ENCODE measurements at regions not wholly inside any gene's neighbourhood (a gene's known extent, or its start where the extent isn't known, plus 50 kb on each side); places are given as distances from the start of the nearest gene placed in this dataset.

DNA sequence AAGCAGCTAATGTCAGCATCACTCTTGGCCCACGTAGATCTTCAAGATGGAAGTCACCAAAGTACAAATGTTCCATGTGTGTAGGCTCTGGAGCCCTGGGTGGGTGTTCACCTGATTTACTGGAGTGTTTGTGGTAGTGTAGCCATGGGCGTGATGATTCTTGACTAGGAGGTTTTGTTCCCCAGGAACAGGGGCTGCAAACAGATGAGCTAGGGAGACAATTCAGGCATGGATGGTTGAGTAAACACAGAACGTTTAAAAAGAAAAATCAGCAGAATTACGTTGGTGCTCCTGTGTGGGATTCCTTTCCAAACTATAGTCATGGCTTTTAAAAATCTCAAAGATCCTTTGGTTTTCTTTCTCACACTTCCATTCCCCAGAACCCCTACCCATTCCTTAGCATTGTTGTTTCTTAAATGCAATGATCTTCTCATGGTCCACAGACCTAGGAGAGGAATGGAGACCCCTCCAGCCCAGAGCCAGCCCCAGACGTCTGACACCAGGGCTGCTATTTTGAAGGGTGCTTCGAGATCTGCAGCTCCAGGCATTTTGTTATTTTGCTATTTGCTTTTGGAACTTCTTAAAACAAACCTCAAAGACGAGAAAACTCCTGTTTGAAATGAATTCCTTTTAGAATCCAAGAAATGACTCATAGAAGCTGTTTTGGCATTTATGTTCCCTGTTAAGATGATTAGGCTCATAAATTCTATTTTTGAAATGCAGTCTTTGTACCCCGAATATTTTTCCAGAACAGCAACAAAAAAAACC is 115.1 kb downstream of the ETS2 start:
- H3K4me1 ChIP-seq: peaks cover 4 to 11% of the 10 kb centered on the region in 2 donors
- DNase-seq: peak; percentile 39 to 48
- no peaks in the 10 kb centered on the region for H3K9me3 ChIP-seq
- H3K27ac ChIP-seq: peak overlapping the region; percentile 81 to 89
- no peaks in the 10 kb centered on the region for H3K27me3 ChIP-seq
- no peaks in the 10 kb centered on the region for H3K36me3 ChIP-seq
- no peak for TF ChIP-seq CTCF (IDR thresholded peaks at IDR 0.05)
- TF ChIP-seq POLR2A (IDR thresholded peaks at IDR 0.05): no peak
- H3K4me3 ChIP-seq: no peak overlapping the region
- intact Hi-C loops (cut with DNase I; ENCODE audit: low total_unique reads): no loop called here

GRCh38 chr21:38918607-38919346 is 113.0 kb downstream of the ETS2 start:
- Histone ChIP-seq H3K4me1 (peaks cover 0 to 4% of the 10 kb centered on the region in 2 donors), H3K27ac (peak overlapping the region; percentile 2 to 81), H3K9me3 (no peaks in the 10 kb centered on the region), H3K27me3 (no peaks in the 10 kb centered on the region), H3K4me3 (no peak overlapping the region), H3K36me3 (no peaks in the 10 kb centered on the region)
- no peak for DNase-seq
- intact Hi-C loops (cut with DNase I; ENCODE audit: low total_unique reads): no loop called here
- TF ChIP-seq POLR2A (IDR thresholded peaks at IDR 0.05) (no peak), CTCF (IDR thresholded peaks at IDR 0.05) (no peak)

- peak in 1 of 2 donors; percentile 6 for DNase-seq
- Histone ChIP-seq H3K27me3 (no peaks in the 10 kb centered on the region), H3K4me3 (no peak overlapping the region), H3K9me3 (no peaks in the 10 kb centered on the region), H3K36me3 (no peaks in the 10 kb centered on the region), H3K4me1 (peaks cover 0 to 10% of the 10 kb centered on the region in 2 donors), H3K27ac (no peak overlapping the region)
- intact Hi-C loops (cut with DNase I; ENCODE audit: low total_unique reads): no loop called here
- TF ChIP-seq CTCF (IDR thresholded peaks at IDR 0.05): no peak
- TF ChIP-seq POLR2A (IDR thresholded peaks at IDR 0.05): no peak
Measured at GRCh38 chr21:38917043-38917774, 111.5 kb downstream of the ETS2 start.

DNA sequence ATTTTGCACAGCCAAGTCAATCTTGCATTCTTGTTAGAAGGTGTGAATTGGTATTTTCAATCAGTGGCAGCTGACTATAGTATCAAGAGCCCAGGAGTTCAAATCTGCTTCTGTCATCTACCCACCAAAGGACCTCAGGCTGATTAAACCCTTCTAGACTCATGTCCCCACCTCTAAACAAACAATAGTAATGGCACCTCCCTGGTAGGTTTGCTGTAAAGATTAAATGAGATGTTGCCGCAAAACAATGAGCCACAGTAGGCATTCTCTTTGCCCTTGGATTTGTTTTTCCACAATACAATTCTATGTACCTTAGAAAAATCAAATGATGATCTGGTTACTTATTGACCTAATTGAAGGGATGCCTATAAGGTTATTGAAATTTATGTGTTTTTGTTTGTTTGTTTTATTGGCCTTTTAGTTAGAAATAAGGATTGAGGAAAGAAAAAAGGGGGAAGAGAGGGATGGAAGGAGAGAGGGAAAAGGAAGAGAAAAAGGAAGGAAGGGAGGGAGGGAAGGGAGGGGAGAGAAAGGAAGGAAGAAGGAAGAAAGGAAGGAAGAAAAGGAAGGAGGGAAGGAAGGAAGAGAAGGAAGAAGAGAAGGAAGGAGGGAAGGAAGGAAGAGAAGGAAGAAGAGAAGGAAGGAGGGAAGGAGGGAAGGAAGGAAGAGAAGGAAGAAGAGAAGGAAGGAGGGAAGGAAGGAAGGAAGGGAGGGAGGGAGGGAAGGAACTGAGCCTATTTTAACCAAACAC is 110.7 kb downstream of the ETS2 start:
- Histone ChIP-seq H3K27me3 (no peaks in the 10 kb centered on the region), H3K4me3 (no peak overlapping the region), H3K27ac (no peak overlapping the region), H3K4me1 (peaks cover 7 to 10% of the 10 kb centered on the region in 2 donors), H3K36me3 (no peaks in the 10 kb centered on the region), H3K9me3 (no peaks in the 10 kb centered on the region)
- TF ChIP-seq CTCF (IDR thresholded peaks at IDR 0.05) (no peak), POLR2A (IDR thresholded peaks at IDR 0.05) (no peak)
- intact Hi-C loops (cut with DNase I; ENCODE audit: low total_unique reads): no loop called here
- no peak for DNase-seq
